ENCODE measurements at regions not wholly inside any gene's neighbourhood (a gene's known extent, or its start where the extent isn't known, plus 50 kb on each side); places are given as distances from the start of the nearest gene placed in this dataset.

DNA sequence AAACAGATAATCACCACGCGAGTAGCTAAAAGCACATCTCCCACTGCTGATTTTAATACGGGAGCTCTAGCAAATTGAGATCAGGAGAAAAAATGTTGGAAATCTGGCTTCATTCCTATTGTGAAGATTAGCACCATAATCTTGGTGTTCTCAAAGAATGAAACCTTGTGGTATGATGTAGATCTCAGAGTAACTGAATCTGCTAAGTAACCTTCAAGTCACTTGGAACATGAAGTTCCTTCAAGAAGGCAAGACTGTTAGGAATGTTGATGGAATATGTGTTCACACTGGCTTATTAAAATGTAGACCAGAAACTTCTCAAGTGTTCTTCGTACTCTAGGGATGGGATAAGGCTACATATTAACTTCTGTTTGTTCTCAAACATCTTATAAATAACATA lies 117.4 kb upstream of the CHRM3 start:
- no peaks in the 10 kb centered on the region for H3K27me3 ChIP-seq
- no peaks in the 10 kb centered on the region for H3K9me3 ChIP-seq
- no peak for TF ChIP-seq Cebpa-rat (IDR thresholded peaks at IDR 0.05)
- no peak overlapping the region for H3K4me3 ChIP-seq
- no peak overlapping the region for H3K27ac ChIP-seq
- H3K9ac ChIP-seq, result no peak overlapping the region
- H3K4me2 ChIP-seq, result no peak overlapping the region
- H3K4me1 ChIP-seq, result no peaks in the 10 kb centered on the region
- H3K36me3 ChIP-seq, result no peaks in the 10 kb centered on the region
- H4K20me1 ChIP-seq, result no peaks in the 10 kb centered on the region

DNA sequence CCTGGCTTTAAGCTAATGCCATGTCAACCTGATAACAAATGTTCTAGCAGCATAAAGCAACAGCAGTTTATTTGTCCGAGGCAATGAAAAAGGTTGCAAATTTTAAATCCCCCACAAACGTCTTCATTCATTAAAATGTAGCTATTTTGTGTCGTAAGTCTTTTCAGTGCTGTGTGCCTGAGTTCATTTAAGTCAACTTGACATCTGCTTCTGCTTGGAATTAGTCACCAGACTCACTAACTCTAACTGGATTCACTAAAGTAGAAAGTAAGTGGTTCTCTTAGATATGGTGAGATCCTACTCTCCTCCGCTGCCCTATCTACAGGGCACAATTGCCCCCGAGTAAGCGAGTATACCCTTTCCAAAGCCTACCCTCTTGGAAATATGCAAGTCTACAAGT lies 118.4 kb upstream of the CHRM3 start:
- TF ChIP-seq Cebpa-rat (IDR thresholded peaks at IDR 0.05), result no peak
- no peaks in the 10 kb centered on the region for H4K20me1 ChIP-seq
- no peak overlapping the region for H3K27ac ChIP-seq
- H3K4me2 ChIP-seq, result no peak overlapping the region
- no peak overlapping the region for H3K9ac ChIP-seq
- H3K4me3 ChIP-seq, result no peak overlapping the region
- no peaks in the 10 kb centered on the region for H3K4me1 ChIP-seq
- no peaks in the 10 kb centered on the region for H3K27me3 ChIP-seq
- no peaks in the 10 kb centered on the region for H3K36me3 ChIP-seq
- H3K9me3 ChIP-seq, result no peaks in the 10 kb centered on the region

GRCh38 chr1:239263801-239264200 lies 122.6 kb upstream of the CHRM3 start:
- Histone ChIP-seq H3K27ac (no peak overlapping the region), H3K4me3 (no peak overlapping the region), H3K4me2 (no peak overlapping the region), H3K9ac (no peak overlapping the region), H4K20me1 (no peaks in the 10 kb centered on the region), H3K4me1 (no peaks in the 10 kb centered on the region), H3K36me3 (no peaks in the 10 kb centered on the region), H3K27me3 (no peaks in the 10 kb centered on the region), H3K9me3 (no peaks in the 10 kb centered on the region)
- no peak for TF ChIP-seq Cebpa-rat (IDR thresholded peaks at IDR 0.05)

GRCh38 chr1:239262538-239262937 lies 123.8 kb upstream of the CHRM3 start:
- Histone ChIP-seq H3K4me3 (no peak overlapping the region), H3K36me3 (no peaks in the 10 kb centered on the region), H3K4me1 (no peaks in the 10 kb centered on the region), H3K9me3 (no peaks in the 10 kb centered on the region), H3K27ac (no peak overlapping the region), H4K20me1 (no peaks in the 10 kb centered on the region), H3K9ac (no peak overlapping the region), H3K4me2 (no peak overlapping the region), H3K27me3 (no peaks in the 10 kb centered on the region)
- no peak for TF ChIP-seq Cebpa-rat (IDR thresholded peaks at IDR 0.05)

GRCh38 chr1:239261521-239261920 lies 124.8 kb upstream of the CHRM3 start:
- Histone ChIP-seq H3K9ac (no peak overlapping the region), H3K27ac (no peak overlapping the region), H3K36me3 (no peaks in the 10 kb centered on the region), H3K4me2 (no peak overlapping the region), H3K4me3 (no peak overlapping the region), H3K4me1 (no peaks in the 10 kb centered on the region), H4K20me1 (no peaks in the 10 kb centered on the region), H3K9me3 (no peaks in the 10 kb centered on the region), H3K27me3 (no peaks in the 10 kb centered on the region)
- no peak for TF ChIP-seq Cebpa-rat (IDR thresholded peaks at IDR 0.05)

DNA sequence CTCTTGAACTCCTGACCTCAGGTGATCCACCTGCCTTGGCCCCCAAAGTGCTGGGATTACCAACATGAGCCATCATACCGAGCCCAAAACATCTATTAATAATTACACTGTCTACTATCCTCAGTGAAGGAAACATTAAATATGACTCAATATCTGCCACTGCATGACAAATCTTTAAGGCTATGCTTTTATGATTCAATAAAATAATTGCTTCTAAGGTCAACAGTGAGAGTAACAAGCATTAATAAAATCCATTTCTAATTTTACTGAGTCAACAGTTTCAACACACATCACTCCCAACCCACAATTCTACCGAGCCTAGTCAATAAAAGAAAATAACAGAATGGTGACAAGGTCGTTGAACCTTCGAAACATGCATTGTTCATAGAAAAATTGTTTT lies 125.5 kb upstream of the CHRM3 start:
- no peaks in the 10 kb centered on the region for H4K20me1 ChIP-seq
- no peak for TF ChIP-seq Cebpa-rat (IDR thresholded peaks at IDR 0.05)
- no peaks in the 10 kb centered on the region for H3K36me3 ChIP-seq
- H3K27me3 ChIP-seq, result no peaks in the 10 kb centered on the region
- no peak overlapping the region for H3K4me3 ChIP-seq
- no peaks in the 10 kb centered on the region; the same call in 1 of the 2 replicates for H3K9me3 ChIP-seq
- H3K4me1 ChIP-seq, result no peaks in the 10 kb centered on the region
- no peak overlapping the region for H3K27ac ChIP-seq
- no peak overlapping the region for H3K4me2 ChIP-seq
- H3K9ac ChIP-seq, result no peak overlapping the region

DNA sequence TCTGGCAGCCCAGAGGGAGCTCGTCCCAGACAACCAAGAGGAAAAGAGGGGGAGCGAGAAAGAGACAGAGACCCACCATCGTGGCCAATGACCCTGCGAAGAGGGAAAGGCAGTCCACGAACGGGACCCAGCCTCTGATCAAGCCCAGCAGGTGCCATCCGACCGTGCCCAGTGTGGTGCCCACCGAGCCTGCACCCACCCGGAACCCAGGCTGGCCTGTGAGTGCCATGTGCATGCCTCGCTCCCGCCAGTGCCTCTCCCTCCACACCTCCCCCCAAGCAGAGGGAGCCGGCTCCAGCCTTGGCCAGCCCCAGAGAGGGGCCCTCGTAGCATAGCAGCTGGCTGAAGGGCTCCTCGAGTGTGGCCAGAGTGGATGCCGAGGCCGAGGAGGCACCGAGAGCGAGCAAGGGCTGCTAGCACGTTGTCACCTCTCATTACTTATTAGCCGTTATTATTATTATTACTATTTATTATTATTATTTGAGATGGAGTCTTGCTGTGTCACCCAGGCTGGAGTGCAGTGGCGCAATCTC lies 130.7 kb upstream of the CHRM3 start:
- H3K9me3 ChIP-seq, result peaks cover 5% of the 10 kb centered on the region; the same call in 1 of the 2 replicates
- no peak overlapping the region for H3K27ac ChIP-seq
- H3K4me2 ChIP-seq, result no peak overlapping the region
- no peak for TF ChIP-seq Cebpa-rat (IDR thresholded peaks at IDR 0.05)
- no peaks in the 10 kb centered on the region for H3K36me3 ChIP-seq
- H4K20me1 ChIP-seq, result no peaks in the 10 kb centered on the region
- H3K4me1 ChIP-seq, result no peaks in the 10 kb centered on the region
- H3K9ac ChIP-seq, result no peak overlapping the region
- H3K4me3 ChIP-seq, result no peak overlapping the region
- no peaks in the 10 kb centered on the region for H3K27me3 ChIP-seq

DNA sequence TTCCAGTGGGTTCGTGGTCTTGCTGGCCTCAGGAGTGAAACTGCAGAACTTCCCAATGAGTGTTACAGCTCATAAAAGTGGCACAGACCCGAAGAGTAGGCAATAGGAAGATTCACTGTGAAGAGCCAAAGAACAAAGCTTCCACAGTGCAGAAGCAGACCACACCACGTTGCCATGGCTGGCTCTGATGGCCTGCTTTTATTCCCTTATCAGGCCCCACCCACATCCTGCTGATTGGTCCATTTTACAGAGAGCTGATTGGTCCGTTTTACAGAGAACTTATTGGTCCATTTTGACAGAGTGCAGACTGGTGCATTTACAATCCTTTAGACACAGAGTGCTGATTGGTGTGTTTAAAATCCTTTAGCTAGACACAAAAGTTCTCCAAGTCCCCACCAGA lies 131.4 kb upstream of the CHRM3 start:
- Histone ChIP-seq H3K36me3 (no peaks in the 10 kb centered on the region), H3K9me3 (peaks cover 5% of the 10 kb centered on the region; the same call in 1 of the 2 replicates), H3K4me1 (no peaks in the 10 kb centered on the region), H3K27me3 (no peaks in the 10 kb centered on the region), H3K4me2 (no peak overlapping the region), H3K27ac (no peak overlapping the region), H3K9ac (no peak overlapping the region), H4K20me1 (no peaks in the 10 kb centered on the region), H3K4me3 (no peak overlapping the region)
- TF ChIP-seq Cebpa-rat (IDR thresholded peaks at IDR 0.05), result no peak

- no peak overlapping the region for H3K27ac ChIP-seq
- no peaks in the 10 kb centered on the region for H3K36me3 ChIP-seq
- no peak overlapping the region for H3K4me3 ChIP-seq
- no peaks in the 10 kb centered on the region for H3K4me1 ChIP-seq
- TF ChIP-seq Cebpa-rat (IDR thresholded peaks at IDR 0.05), result no peak
- H3K9ac ChIP-seq, result no peak overlapping the region
- no peaks in the 10 kb centered on the region for H4K20me1 ChIP-seq
- no peak overlapping the region for H3K4me2 ChIP-seq
- H3K9me3 ChIP-seq, result peaks cover 5% of the 10 kb centered on the region; the same call in 1 of the 2 replicates
- H3K27me3 ChIP-seq, result no peaks in the 10 kb centered on the region
Observed at GRCh38 chr1:239253032-239253431, 133.3 kb upstream of the CHRM3 start.

DNA sequence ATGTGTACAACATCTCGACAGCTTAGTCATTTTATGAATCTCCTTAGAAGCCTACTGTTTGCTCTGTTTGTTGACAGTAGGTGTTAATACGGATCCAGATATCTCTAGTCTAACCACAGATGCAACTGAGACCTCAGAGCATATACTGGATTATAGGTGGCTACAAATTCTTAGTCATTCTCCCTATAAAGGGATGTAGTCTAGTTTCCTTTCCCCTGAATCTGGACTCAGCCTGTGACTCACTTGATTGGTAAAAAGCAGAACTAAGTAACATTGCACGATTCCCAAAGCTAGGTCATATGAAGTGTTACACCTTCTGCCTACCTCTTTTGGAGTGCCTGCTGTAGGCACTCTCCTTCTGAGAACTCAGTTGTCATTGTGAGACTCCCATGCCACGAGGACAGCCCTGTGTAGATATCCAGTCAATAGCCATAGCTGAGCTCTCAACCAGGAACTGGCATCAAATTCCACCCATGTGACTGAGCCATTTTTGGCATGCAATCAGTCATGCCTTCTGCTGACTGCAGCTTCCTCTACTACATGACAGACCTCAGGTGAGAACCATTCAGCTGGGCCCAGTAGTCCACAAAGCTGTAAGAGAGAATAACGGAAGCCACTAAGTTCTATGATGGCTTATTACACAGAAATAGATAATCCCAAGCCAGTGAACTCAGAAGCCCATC lies 135.9 kb upstream of the CHRM3 start:
- no peak overlapping the region for H3K9ac ChIP-seq
- no peak overlapping the region for H3K27ac ChIP-seq
- H4K20me1 ChIP-seq, result no peaks in the 10 kb centered on the region
- H3K4me3 ChIP-seq, result no peak overlapping the region
- H3K9me3 ChIP-seq, result peaks cover 1% of the 10 kb centered on the region; the same call in 1 of the 2 replicates
- H3K4me2 ChIP-seq, result no peak overlapping the region
- TF ChIP-seq Cebpa-rat (IDR thresholded peaks at IDR 0.05), result no peak
- no peaks in the 10 kb centered on the region for H3K4me1 ChIP-seq
- H3K27me3 ChIP-seq, result no peaks in the 10 kb centered on the region
- no peaks in the 10 kb centered on the region for H3K36me3 ChIP-seq

Measured in BLaER1 (cell line).